PFSK-1 (cell line): ENCODE measurements at regions not wholly inside any gene's neighbourhood (a gene's known extent, or its start where the extent isn't known, plus 50 kb on each side); places are given as distances from the start of the nearest gene placed in this dataset.

Experiments
- POLR2AphosphoS5 ChIP-seq: IDR thresholded peaks from 2 replicates; pipeline ENCODE4 v1.6.1; 2012; ENCODE audit warnings: low read depth, mild to moderate bottlenecking, control low read depth, low read length, moderate library complexity
- REST ChIP-seq, 2 experiments: IDR thresholded peaks; 2 replicates each; pipeline versions ENCODE4 v1.6.1 to v1.8.0; 2011 to 2012; ENCODE audit warnings: low read depth in 2 of 2, low read length in 2 of 2, control low read depth in 1 of 2, inconsistent platforms in 1 of 2, mild to moderate bottlenecking in 1 of 2, moderate library complexity in 1 of 2; ENCODE audit not compliant: insufficient read depth in 1 of 2
- SIN3A ChIP-seq: IDR thresholded peaks from 2 replicates; pipeline ENCODE4 v1.6.1; 2012; ENCODE audit warnings: mild to moderate bottlenecking, low read length, moderate library complexity, borderline replicate concordance; ENCODE audit not compliant: insufficient read depth
- TAF1 ChIP-seq: IDR thresholded peaks from 2 replicates; pipeline ENCODE4 v1.6.1; 2012; ENCODE audit warnings: low read length, control low read depth, borderline replicate concordance; ENCODE audit not compliant: insufficient read depth

DNA sequence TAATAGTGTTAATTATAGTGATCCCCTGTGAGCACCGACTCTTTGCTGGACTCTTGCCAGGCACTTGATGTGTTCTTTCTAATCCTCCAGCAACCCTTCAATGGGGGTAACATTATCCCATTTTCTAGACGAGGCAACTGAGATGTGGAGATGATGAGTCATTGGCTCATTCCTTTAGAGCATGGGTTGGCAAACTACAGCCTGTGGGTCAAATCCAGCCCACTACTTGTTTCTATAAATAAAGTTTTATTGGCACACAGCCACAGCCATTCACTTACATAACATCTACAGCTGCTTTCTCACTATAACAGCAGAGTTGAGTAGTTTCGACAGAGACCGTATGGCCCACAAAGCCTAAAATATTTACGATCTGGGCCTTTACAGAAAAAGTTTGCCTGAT, 249.5 kb upstream of the KCNG1 start:
- TF ChIP-seq SIN3A (no peak), REST (IDR thresholded peaks at IDR 0.05; ENCODE audit: insufficient read depth in 1 of 2, low read depth in 2 of 2, low read length in 2 of 2) (no peak), POLR2AphosphoS5 (no peak), TAF1 (no peak)
